22Rv1 (cell line): ENCODE measurements at regions not wholly inside any gene's neighbourhood (a gene's known extent, or its start where the extent isn't known, plus 50 kb on each side); places are given as distances from the start of the nearest gene placed in this dataset.

Experiments used
- CTCF ChIP-seq: fragments of 450-650 bp; IDR thresholded peaks from 2 replicates; pipeline ENCODE4 v1.5.1; 2017; ENCODE audit warnings: mild to moderate bottlenecking
- ZFX ChIP-seq: fragments of 450-650 bp; IDR thresholded peaks from 2 replicates; pipeline ENCODE4 v1.6.1; 2017; ENCODE audit warnings: antibody characterized with exemption, borderline replicate concordance

GRCh38 chr3:8399686-8400085 is 101.9 kb upstream of the LMCD1 start:
- no peak for TF ChIP-seq CTCF
- TF ChIP-seq ZFX: no peak
